ENCODE measurements at regions not wholly inside any gene's neighbourhood (a gene's known extent, or its start where the extent isn't known, plus 50 kb on each side); places are given as distances from the start of the nearest gene placed in this dataset.

- in situ Hi-C loops (cut with HindIII; ENCODE audit: low pct_unique_long_range_greater_than_20kb, low sequenced_read_pairs): no loop called here
- H3K9me3 ChIP-seq (ENCODE audit: control insufficient read depth, insufficient read depth, low read depth, low read length): no peaks in the 10 kb centered on the region
- H3K4me1 ChIP-seq (ENCODE audit: control insufficient read depth, insufficient read depth, low read length): no peaks in the 10 kb centered on the region
- no peaks in the 10 kb centered on the region for H3K27me3 ChIP-seq (ENCODE audit: control insufficient read depth, insufficient read depth, low read length)
- no peak overlapping the region for H3K27ac ChIP-seq (ENCODE audit: low read length)
- no TSS peak for BruUV-seq (replicated peaks)
- no peak overlapping the region for H3K4me3 ChIP-seq (ENCODE audit: low read depth in 2 of 2, low read length in 2 of 2)
- H3K36me3 ChIP-seq (ENCODE audit: control insufficient read depth, insufficient read depth, low read length): no peaks in the 10 kb centered on the region
- ChIA-PET CTCF (no interaction called here), POLR2A (no interaction called here)
- intact Hi-C loops (cut with micrococcal nuclease; ENCODE audit: unreplicated experiment): loop anchor here (10.0 kb wide), 1 partner anchor 90 kb away; no protein-coding TSS in a partner anchor
- DNase-seq (ENCODE audit: low read depth, low spot score): no peak
- TF ChIP-seq REST (IDR thresholded peaks at IDR 0.05; ENCODE audit: insufficient read depth in 1 of 2, low read depth in 2 of 2, low read length in 1 of 2) (no peak), POLR2AphosphoS5 (IDR thresholded peaks at IDR 0.05; ENCODE audit: low read depth, low read length) (no peak), CTCF (IDR thresholded peaks at IDR 0.05) (peak; percentile 9; the same call in 1 of the 2 replicates), SIN3A (IDR thresholded peaks at IDR 0.05; ENCODE audit: borderline replicate concordance, insufficient read depth, low read depth, low read length) (no peak), TCF7L2 (IDR thresholded peaks at IDR 0.05; ENCODE audit: low read depth, low read length) (no peak)
- no peak for ATAC-seq
Measured at GRCh38 chr9:73034962-73035361, 82.1 kb upstream of the ALDH1A1 start.

- Histone ChIP-seq H3K27ac (ENCODE audit: low read length) (no peak overlapping the region), H3K4me1 (ENCODE audit: control insufficient read depth, insufficient read depth, low read length) (no peaks in the 10 kb centered on the region), H3K36me3 (ENCODE audit: control insufficient read depth, insufficient read depth, low read length) (no peaks in the 10 kb centered on the region), H3K4me3 (ENCODE audit: low read depth in 2 of 2, low read length in 2 of 2) (no peak overlapping the region), H3K9me3 (ENCODE audit: control insufficient read depth, insufficient read depth, low read depth, low read length) (no peaks in the 10 kb centered on the region), H3K27me3 (ENCODE audit: control insufficient read depth, insufficient read depth, low read length) (no peaks in the 10 kb centered on the region)
- intact Hi-C loops (cut with micrococcal nuclease; ENCODE audit: unreplicated experiment) (loop anchor here (10.0 kb wide), 1 partner anchor 87 kb away; no protein-coding TSS in a partner anchor), in situ Hi-C loops (cut with HindIII; ENCODE audit: low pct_unique_long_range_greater_than_20kb, low sequenced_read_pairs) (no loop called here)
- ChIA-PET POLR2A (no interaction called here), CTCF (no interaction called here)
- BruUV-seq (replicated peaks): no TSS peak
- DNase-seq (ENCODE audit: low read depth, low spot score) (no peak), ATAC-seq (no peak)
- TF ChIP-seq POLR2AphosphoS5 (IDR thresholded peaks at IDR 0.05; ENCODE audit: low read depth, low read length): no peak
- no peak for TF ChIP-seq REST (IDR thresholded peaks at IDR 0.05; ENCODE audit: insufficient read depth in 1 of 2, low read depth in 2 of 2, low read length in 1 of 2)
- TF ChIP-seq SIN3A (IDR thresholded peaks at IDR 0.05; ENCODE audit: borderline replicate concordance, insufficient read depth, low read depth, low read length): no peak
- no peak for TF ChIP-seq TCF7L2 (IDR thresholded peaks at IDR 0.05; ENCODE audit: low read depth, low read length)
- TF ChIP-seq CTCF (IDR thresholded peaks at IDR 0.05): no peak
Measured at GRCh38 chr9:73031350-73031749, 78.5 kb upstream of the ALDH1A1 start.

All from Panc1 (cell line).